ENCODE measurements at regions not wholly inside any gene's neighbourhood (a gene's known extent, or its start where the extent isn't known, plus 50 kb on each side); places are given as distances from the start of the nearest gene placed in this dataset.
A peak's percentile ranks its signal among the peaks of the same experiment; 100 is the strongest.

DNA sequence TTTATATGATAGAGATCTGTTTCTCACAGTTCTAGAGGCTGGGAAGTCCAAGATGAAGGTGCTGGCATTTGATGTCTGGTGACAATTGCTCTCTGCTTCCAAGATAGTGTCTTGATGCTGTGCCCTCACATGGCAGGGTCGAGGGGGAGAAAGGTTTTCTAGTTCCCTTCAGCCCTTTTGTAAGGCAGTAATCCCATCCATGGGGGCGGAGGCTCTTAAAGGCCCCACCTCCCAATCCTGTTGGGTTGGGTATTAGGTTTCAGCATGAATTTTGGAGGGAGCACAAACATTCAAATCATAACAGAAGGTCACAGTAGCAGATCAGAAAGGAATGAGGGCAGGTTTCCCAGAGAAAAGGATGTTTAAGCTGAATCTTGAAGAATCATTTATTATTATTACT, 601.7 kb upstream of the ZNF717 start:
- Histone ChIP-seq H4K20me1 (ENCODE audit: low read length) (no peaks in the 10 kb centered on the region), H3K4me1 (ENCODE audit: insufficient read depth, low read length) (no peaks in the 10 kb centered on the region), H2AFZ (ENCODE audit: low read length) (no peak overlapping the region), H3K9me3 (ENCODE audit: low read length) (0 out of 2 replicates have a peak, but pooled peaks cover 6% of the 10 kb centered on the region), H3K36me3 (ENCODE audit: low read depth, low read length) (no peaks in the 10 kb centered on the region), H3K79me2 (ENCODE audit: low read length) (no peaks in the 10 kb centered on the region), H3K9me2 (replicated peaks; ENCODE audit: low read length) (no peaks in the 10 kb centered on the region), H3K4me2 (ENCODE audit: low read length) (no peak overlapping the region), H3K27me3 (ENCODE audit: low read length) (0 out of 2 replicates have a peak, but pooled peaks cover 9% of the 10 kb centered on the region), H3K9ac (ENCODE audit: low read length) (no peak overlapping the region), H3F3A (ENCODE audit: low read length, unreplicated experiment) (no peaks in the 10 kb centered on the region), H3K27ac (ENCODE audit: low read length) (no peak overlapping the region), H3K4me3 (ENCODE audit: low read length) (no peak overlapping the region)
- CTCF ChIA-PET, result no interaction called here
- ATAC-seq (no peak), DNase-seq (no peak)
- BruUV-seq (replicated peaks), result no TSS peak
- POLR2A ChIA-PET (ENCODE audit: unreplicated experiment), result no interaction called here
- intact Hi-C loops (cut with micrococcal nuclease), result no loop called here
- TF ChIP-seq, protein P1, sequence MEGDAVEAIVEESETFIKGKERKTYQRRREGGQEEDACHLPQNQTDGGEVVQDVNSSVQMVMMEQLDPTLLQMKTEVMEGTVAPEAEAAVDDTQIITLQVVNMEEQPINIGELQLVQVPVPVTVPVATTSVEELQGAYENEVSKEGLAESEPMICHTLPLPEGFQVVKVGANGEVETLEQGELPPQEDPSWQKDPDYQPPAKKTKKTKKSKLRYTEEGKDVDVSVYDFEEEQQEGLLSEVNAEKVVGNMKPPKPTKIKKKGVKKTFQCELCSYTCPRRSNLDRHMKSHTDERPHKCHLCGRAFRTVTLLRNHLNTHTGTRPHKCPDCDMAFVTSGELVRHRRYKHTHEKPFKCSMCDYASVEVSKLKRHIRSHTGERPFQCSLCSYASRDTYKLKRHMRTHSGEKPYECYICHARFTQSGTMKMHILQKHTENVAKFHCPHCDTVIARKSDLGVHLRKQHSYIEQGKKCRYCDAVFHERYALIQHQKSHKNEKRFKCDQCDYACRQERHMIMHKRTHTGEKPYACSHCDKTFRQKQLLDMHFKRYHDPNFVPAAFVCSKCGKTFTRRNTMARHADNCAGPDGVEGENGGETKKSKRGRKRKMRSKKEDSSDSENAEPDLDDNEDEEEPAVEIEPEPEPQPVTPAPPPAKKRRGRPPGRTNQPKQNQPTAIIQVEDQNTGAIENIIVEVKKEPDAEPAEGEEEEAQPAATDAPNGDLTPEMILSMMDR (conservative IDR thresholded peaks at IDR 0.05; ENCODE audit: low read depth, low read length), result no peak
- TF ChIP-seq EZH2 (IDR thresholded peaks at IDR 0.05; ENCODE audit: low read length, unreplicated experiment) (no peak), EZH2phosphoT487 (IDR thresholded peaks at IDR 0.05; ENCODE audit: borderline replicate concordance, low read length) (no peak)

DNA sequence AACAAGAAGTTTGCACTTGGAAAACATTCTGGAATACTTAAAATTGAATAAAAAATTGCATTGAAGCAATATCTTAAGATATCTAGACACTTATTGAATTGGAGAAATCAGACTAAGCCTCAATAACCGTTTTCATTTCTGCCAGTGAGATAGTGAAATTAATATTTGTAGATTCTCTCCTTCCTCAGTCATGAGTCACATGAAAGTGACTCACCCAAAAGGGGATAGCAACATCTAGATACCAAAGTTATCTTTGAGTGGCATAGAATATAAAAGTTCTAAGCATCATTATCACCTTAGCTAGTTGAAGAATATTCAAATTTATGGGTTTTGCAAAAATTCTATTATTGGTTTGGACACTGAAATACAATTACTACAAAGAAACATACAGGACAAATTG, 614.8 kb upstream of the ZNF717 start:
- Histone ChIP-seq H3K9me2 (replicated peaks; ENCODE audit: low read length) (no peaks in the 10 kb centered on the region), H3K4me1 (ENCODE audit: insufficient read depth, low read length) (no peaks in the 10 kb centered on the region; the same call in 1 of the 2 replicates), H3K9ac (ENCODE audit: low read length) (no peak overlapping the region), H4K20me1 (ENCODE audit: low read length) (no peaks in the 10 kb centered on the region), H3F3A (ENCODE audit: low read length, unreplicated experiment) (no peaks in the 10 kb centered on the region), H3K36me3 (ENCODE audit: low read depth, low read length) (no peaks in the 10 kb centered on the region), H3K9me3 (ENCODE audit: low read length) (no peaks in the 10 kb centered on the region), H3K79me2 (ENCODE audit: low read length) (no peaks in the 10 kb centered on the region), H3K27me3 (ENCODE audit: low read length) (no peaks in the 10 kb centered on the region), H3K4me3 (ENCODE audit: low read length) (no peak overlapping the region), H2AFZ (ENCODE audit: low read length) (no peak overlapping the region), H3K4me2 (ENCODE audit: low read length) (no peak overlapping the region), H3K27ac (ENCODE audit: low read length) (no peak overlapping the region)
- DNase-seq (peak; percentile 30), ATAC-seq (no peak)
- BruUV-seq (replicated peaks), result no TSS peak
- intact Hi-C loops (cut with micrococcal nuclease), result no loop called here
- TF ChIP-seq, protein P1 (conservative IDR thresholded peaks at IDR 0.05; ENCODE audit: low read depth, low read length), result no peak
- no peak for TF ChIP-seq EZH2phosphoT487 (IDR thresholded peaks at IDR 0.05; ENCODE audit: borderline replicate concordance, low read length)
- no peak for TF ChIP-seq EZH2 (IDR thresholded peaks at IDR 0.05; ENCODE audit: low read length, unreplicated experiment)
- ChIA-PET POLR2A (ENCODE audit: unreplicated experiment) (no interaction called here), CTCF (no interaction called here)

DNA sequence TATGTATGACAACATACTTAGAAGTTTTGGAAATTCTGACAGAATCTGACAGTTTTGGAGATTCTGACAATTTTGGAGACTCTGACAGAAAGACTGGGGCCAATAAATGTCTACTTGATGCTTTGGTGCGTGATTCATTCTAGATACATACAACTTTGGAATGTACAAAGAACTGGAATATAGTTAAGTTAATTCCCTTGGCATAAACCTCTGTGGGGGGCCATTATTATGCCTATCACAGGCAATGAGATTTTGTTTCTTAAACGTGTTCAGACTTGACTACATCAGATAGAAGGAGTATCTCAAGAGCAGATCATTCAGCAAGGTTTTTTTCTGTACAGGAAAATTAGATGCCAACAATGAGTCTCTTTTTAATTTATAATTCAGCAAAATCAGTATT, 617.6 kb upstream of the ZNF717 start:
- no peaks in the 10 kb centered on the region for H3K9me2 ChIP-seq (replicated peaks; ENCODE audit: low read length)
- H3K9ac ChIP-seq (ENCODE audit: low read length), result no peak overlapping the region
- no peak for DNase-seq
- no peak overlapping the region for H3K4me3 ChIP-seq (ENCODE audit: low read length)
- no peaks in the 10 kb centered on the region for H4K20me1 ChIP-seq (ENCODE audit: low read length)
- H3K27ac ChIP-seq (ENCODE audit: low read length), result no peak overlapping the region
- intact Hi-C loops (cut with micrococcal nuclease), result no loop called here
- no peaks in the 10 kb centered on the region for H3F3A ChIP-seq (ENCODE audit: low read length, unreplicated experiment)
- peaks cover 4% of the 10 kb centered on the region; the same call in 1 of the 2 replicates for H3K4me1 ChIP-seq (ENCODE audit: insufficient read depth, low read length)
- no peak overlapping the region for H3K4me2 ChIP-seq (ENCODE audit: low read length)
- ChIA-PET CTCF (no interaction called here), POLR2A (ENCODE audit: unreplicated experiment) (no interaction called here)
- H3K79me2 ChIP-seq (ENCODE audit: low read length), result no peaks in the 10 kb centered on the region
- no peaks in the 10 kb centered on the region for H3K27me3 ChIP-seq (ENCODE audit: low read length)
- H3K9me3 ChIP-seq (ENCODE audit: low read length), result no peaks in the 10 kb centered on the region
- TF ChIP-seq, protein P1 (conservative IDR thresholded peaks at IDR 0.05; ENCODE audit: low read depth, low read length), result no peak
- TF ChIP-seq EZH2 (IDR thresholded peaks at IDR 0.05; ENCODE audit: low read length, unreplicated experiment) (no peak), EZH2phosphoT487 (IDR thresholded peaks at IDR 0.05; ENCODE audit: borderline replicate concordance, low read length) (no peak)
- ATAC-seq, result no peak
- BruUV-seq (replicated peaks), result no TSS peak
- H3K36me3 ChIP-seq (ENCODE audit: low read depth, low read length), result no peaks in the 10 kb centered on the region
- no peak overlapping the region for H2AFZ ChIP-seq (ENCODE audit: low read length)
